Prostate gland (tissue), 2 donors: ENCODE measurements at regions not wholly inside any gene's neighbourhood (a gene's known extent, or its start where the extent isn't known, plus 50 kb on each side); places are given as distances from the start of the nearest gene placed in this dataset.
A peak's percentile ranks its signal among the peaks of the same experiment; 100 is the strongest.

Experiments used
- DNase-seq: peaks from one replicate; pipeline ENCODE4 v3.0.0-alpha.2; 2019; ENCODE audit warnings: low spot score
- H3K27ac ChIP-seq, 2 donors: fragments of 200-600 bp; sonication (generic); 2 replicates each; pipeline ENCODE4 v1.5.1; 2017 to 2019
- H3K27me3 ChIP-seq: fragments of 200-600 bp; sonication (generic); replicated peaks from 2 replicates; pipeline ENCODE4 v1.5.1; 2019; ENCODE audit not compliant: insufficient read depth
- H3K36me3 ChIP-seq, 2 donors: fragments of 200-600 bp; sonication (generic); 1 replicate in 1 of 2; 2 replicates in 1 of 2; pipeline versions ENCODE4 v1.5.1 to v1.8.1; 2017 to 2019
- H3K4me1 ChIP-seq: fragments of 200-600 bp; sonication (generic); replicated peaks from 2 replicates; pipeline ENCODE4 v1.5.1; 2019
- H3K4me3 ChIP-seq, 2 donors: fragments of 200-600 bp; sonication (generic); 2 replicates each; pipeline ENCODE4 v1.5.1; 2017 to 2019
- H3K9me3 ChIP-seq: fragments of 200-600 bp; sonication (generic); 2 replicates; pipeline ENCODE4 v1.5.1; 2017
- POLR2A ChIP-seq: fragments of 450-650 bp; IDR thresholded peaks from one replicate; pipeline ENCODE4 v1.6.1; 2016; ENCODE audit warnings: antibody characterized with exemption, mild to moderate bottlenecking
- POLR2AphosphoS5 ChIP-seq: sonication (generic); formaldehyde crosslinking; IDR thresholded peaks from one replicate; pipeline ENCODE4 v1.6.1; 2017; ENCODE audit warnings: antibody characterized with exemption
- WGBS: methylation state at CpG from one replicate; pipeline ENCODE4 v1.1.5; 2018; 5-methylcytosine and 5-hydroxymethylcytosine counted together
- intact Hi-C: fragments of 100-400 bp; cut with DNase I; formaldehyde crosslinking; loops from one replicate; pipeline ENCODE4 v1.14.2; 2022
- TF ChIP-seq, protein P1 (sequence below), 4 experiments: fragments of 200-600 bp in 2 of 4; fragments of 450-650 bp in 2 of 4; sonication (generic) in 2 of 4; IDR thresholded peaks; 1 replicate in 3 of 4; 2 replicates in 1 of 4; pipeline ENCODE4 v1.5.1; 2016 to 2019; ENCODE audit warnings: antibody characterized with exemption in 4 of 4, mild to moderate bottlenecking in 2 of 4, moderate library complexity in 2 of 4

DNA sequence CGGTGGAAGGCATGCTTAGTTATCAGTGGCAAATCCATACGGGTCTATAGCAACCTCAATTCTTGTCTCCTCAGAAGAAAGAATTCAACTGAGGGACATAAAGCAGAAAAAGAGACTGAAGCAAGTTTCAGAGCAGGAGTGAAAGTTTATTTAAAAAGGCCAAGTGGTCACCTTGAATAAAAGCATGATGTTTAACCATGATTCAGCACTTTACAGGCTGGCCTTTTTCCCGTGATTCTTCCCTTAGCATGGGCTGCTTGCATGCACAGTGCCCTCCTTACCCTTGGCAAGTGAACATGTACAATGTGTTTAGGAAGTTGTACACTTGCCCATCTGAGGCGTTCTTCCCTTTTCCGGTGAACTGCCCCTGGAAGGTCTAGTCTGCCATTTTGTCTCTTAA is 225.3 kb downstream of the ATP23 start:
- no peaks in the 10 kb centered on the region for H3K9me3 ChIP-seq
- no peak overlapping the region for H3K4me3 ChIP-seq
- H3K27ac ChIP-seq, result no peak overlapping the region
- WGBS, result 61% methylated on average over 5 of the region's 5 CpGs
- intact Hi-C loops, result no loop called here
- H3K36me3 ChIP-seq, result no peaks in the 10 kb centered on the region
- H3K27me3 ChIP-seq, result no peaks in the 10 kb centered on the region
- TF ChIP-seq, protein P1, sequence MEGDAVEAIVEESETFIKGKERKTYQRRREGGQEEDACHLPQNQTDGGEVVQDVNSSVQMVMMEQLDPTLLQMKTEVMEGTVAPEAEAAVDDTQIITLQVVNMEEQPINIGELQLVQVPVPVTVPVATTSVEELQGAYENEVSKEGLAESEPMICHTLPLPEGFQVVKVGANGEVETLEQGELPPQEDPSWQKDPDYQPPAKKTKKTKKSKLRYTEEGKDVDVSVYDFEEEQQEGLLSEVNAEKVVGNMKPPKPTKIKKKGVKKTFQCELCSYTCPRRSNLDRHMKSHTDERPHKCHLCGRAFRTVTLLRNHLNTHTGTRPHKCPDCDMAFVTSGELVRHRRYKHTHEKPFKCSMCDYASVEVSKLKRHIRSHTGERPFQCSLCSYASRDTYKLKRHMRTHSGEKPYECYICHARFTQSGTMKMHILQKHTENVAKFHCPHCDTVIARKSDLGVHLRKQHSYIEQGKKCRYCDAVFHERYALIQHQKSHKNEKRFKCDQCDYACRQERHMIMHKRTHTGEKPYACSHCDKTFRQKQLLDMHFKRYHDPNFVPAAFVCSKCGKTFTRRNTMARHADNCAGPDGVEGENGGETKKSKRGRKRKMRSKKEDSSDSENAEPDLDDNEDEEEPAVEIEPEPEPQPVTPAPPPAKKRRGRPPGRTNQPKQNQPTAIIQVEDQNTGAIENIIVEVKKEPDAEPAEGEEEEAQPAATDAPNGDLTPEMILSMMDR (IDR thresholded peaks at IDR 0.05), result no peak
- TF ChIP-seq POLR2A, result no peak
- TF ChIP-seq POLR2AphosphoS5, result no peak
- H3K4me1 ChIP-seq, result no peaks in the 10 kb centered on the region
- DNase-seq, result no peak

DNA sequence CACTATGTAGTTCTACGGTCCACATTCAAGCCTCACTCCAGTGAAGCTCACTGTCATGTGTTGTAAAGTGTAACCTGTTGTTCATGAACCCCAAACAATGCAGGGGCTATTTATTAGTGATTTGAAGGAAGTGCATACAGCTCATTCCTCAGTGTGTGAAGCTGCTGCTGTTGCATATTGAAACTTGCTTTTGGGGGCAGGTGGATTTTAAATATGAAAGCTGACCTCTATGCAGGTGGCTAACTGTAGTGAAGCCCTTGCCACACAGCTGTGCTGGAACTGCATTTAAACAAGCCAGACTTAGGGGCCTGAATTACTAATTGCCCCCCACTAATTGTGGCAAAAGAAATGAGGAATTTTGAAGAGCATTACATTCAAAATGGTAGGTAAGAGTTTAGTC is 226.3 kb downstream of the ATP23 start:
- intact Hi-C loops, result no loop called here
- 0% methylated on average over 1 of the region's 1 CpG for WGBS

DNA sequence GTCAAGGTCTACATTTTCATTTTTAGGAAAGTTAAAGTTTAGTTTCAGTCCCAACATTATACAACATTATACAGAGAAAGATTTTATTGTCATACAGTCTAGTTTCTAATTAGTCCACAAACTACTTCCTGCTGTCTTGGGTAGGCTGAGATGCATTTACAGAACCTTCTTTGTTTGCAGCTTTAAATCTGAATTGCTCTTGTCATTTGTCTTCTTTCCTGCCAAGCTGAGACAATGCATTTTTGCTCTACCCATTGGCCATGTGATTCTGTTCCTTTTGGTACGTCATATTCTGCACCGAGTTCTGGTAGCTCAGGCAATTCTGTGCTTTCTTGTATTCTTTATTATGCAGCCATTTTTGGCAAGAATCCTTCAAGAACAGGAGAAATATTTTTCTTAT is 228.5 kb downstream of the ATP23 start:
- H3K27me3 ChIP-seq, result no peaks in the 10 kb centered on the region
- WGBS, result 38% methylated on average over 2 of the region's 2 CpGs
- intact Hi-C loops, result no loop called here

More for the DNA sequence above, 226.3 kb downstream of the ATP23 start:
- Histone ChIP-seq H3K4me1 (no peaks in the 10 kb centered on the region), H3K36me3 (no peaks in the 10 kb centered on the region), H3K4me3 (no peak overlapping the region), H3K27ac (no peak overlapping the region), H3K9me3 (no peaks in the 10 kb centered on the region), H3K27me3 (no peaks in the 10 kb centered on the region)
- no peak for DNase-seq
- TF ChIP-seq POLR2AphosphoS5 (no peak), POLR2A (no peak)
- TF ChIP-seq, protein P1 (IDR thresholded peaks at IDR 0.05), result no peak

DNA sequence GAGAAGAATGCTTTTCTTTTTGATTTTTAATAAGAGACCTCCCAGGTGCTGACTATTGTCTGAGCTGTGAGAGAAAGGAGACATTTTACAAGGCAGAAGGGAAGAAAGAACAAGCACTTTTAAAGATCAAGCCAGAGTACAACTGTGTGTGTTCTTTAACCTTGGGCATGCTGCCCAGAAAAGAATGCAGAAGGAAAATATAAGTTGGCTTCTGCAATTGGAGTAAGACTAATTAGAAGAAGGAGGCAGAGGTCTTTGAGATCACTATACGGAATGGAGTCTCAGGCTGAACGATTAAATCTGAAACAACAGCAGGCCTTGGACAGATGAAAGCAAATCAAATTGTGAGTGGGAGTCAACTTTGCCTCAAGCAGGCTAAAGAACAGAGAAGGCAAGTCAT is 230.5 kb downstream of the ATP23 start:
- TF ChIP-seq POLR2AphosphoS5 (peak; percentile 76), POLR2A (no peak)
- WGBS, result 7% methylated on average over 2 of the region's 2 CpGs
- Histone ChIP-seq H3K27me3 (no peaks in the 10 kb centered on the region), H3K9me3 (no peaks in the 10 kb centered on the region), H3K4me1 (no peaks in the 10 kb centered on the region), H3K27ac (peak overlapping the region in 1 of 2 donors; percentile 32), H3K4me3 (no peak overlapping the region), H3K36me3 (no peaks in the 10 kb centered on the region)
- DNase-seq, result peak; percentile 67
- intact Hi-C loops, result no loop called here

More for the DNA sequence above, 228.5 kb downstream of the ATP23 start:
- DNase-seq, result no peak
- Histone ChIP-seq H3K4me3 (no peak overlapping the region), H3K4me1 (no peaks in the 10 kb centered on the region), H3K36me3 (no peaks in the 10 kb centered on the region), H3K9me3 (no peaks in the 10 kb centered on the region), H3K27ac (no peak overlapping the region)
- TF ChIP-seq, protein P1 (IDR thresholded peaks at IDR 0.05), result no peak
- TF ChIP-seq POLR2AphosphoS5 (no peak), POLR2A (no peak)

DNA sequence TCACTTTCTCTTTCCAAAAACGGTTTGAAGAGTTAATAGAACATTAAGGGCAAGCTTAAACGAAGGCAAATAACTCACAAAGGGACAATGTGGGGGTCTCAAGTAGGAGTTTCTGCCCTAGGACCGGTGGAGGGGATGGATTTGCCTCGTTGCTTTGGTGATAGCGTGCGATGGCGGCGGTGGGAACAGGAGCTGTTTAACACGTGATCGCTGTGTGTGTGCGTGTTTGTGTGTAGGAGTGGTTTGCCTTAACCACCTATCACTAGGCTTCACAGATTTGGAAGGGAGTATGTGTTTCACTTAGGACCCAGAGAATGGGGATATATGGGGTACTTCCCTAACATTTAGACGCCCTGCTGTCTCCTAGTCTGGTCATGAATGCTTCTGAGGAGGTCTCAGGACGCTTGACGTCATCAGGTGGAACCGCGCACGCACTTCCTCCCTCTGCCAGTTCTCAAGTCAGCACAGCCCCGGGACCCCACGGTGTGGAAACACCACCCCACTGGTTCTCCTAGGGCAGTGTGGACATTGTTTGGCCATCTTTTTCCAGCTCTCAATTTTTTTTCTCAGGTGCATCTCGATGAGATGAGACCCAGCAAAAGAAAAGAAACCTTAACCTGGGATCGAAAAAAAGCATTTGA is 231.2 kb downstream of the ATP23 start:
- Histone ChIP-seq H3K36me3 (no peaks in the 10 kb centered on the region), H3K27ac (no peak overlapping the region), H3K9me3 (no peaks in the 10 kb centered on the region), H3K4me3 (no peak overlapping the region), H3K4me1 (no peaks in the 10 kb centered on the region), H3K27me3 (no peaks in the 10 kb centered on the region)
- 89% methylated on average over 21 of the region's 21 CpGs for WGBS
- intact Hi-C loops, result no loop called here
- no peak for TF ChIP-seq POLR2AphosphoS5
- no peak for TF ChIP-seq POLR2A
- TF ChIP-seq, protein P1 (IDR thresholded peaks at IDR 0.05), result no peak
- DNase-seq, result no peak
